Thyroid gland (tissue), 4 donors: ENCODE measurements at regions not wholly inside any gene's neighbourhood (a gene's known extent, or its start where the extent isn't known, plus 50 kb on each side); places are given as distances from the start of the nearest gene placed in this dataset.

Experiments used
- DNase-seq, 2 donors: peaks; one replicate each; pipeline ENCODE4 v3.0.0-alpha.2; 2019
- H3K27ac ChIP-seq, 3 donors: fragments of 200-600 bp; sonication (generic); 1 replicate in 2 of 3; 2 replicates in 1 of 3; pipeline ENCODE4 v1.5.1; 2016 to 2019; ENCODE audit warnings: mild to moderate bottlenecking in 1 of 3, moderate library complexity in 1 of 3
- H3K27me3 ChIP-seq: fragments of 200-600 bp; sonication (generic); one replicate; pipeline ENCODE4 v1.5.1; 2019
- H3K36me3 ChIP-seq, 2 donors: fragments of 200-600 bp; sonication (generic); one replicate each; pipeline ENCODE4 v1.5.1; 2016 to 2019
- H3K4me1 ChIP-seq, 2 donors: fragments of 200-600 bp; sonication (generic); one replicate each; pipeline ENCODE4 v1.5.1; 2017 to 2019
- H3K4me3 ChIP-seq, 3 donors: fragments of 200-600 bp; sonication (generic); replicated peaks in 1 of 3; 1 replicate in 2 of 3; 2 replicates in 1 of 3; pipeline ENCODE4 v1.5.1; 2016; ENCODE audit warnings: mild to moderate bottlenecking in 1 of 3
- H3K9me3 ChIP-seq: fragments of 200-600 bp; sonication (generic); one replicate; pipeline ENCODE4 v1.5.1; 2017
- POLR2A ChIP-seq, 2 donors: fragments of 450-650 bp; IDR thresholded peaks; one replicate each; pipeline ENCODE4 v1.6.1; 2017; ENCODE audit warnings: antibody characterized with exemption in 2 of 2, mild to moderate bottlenecking in 2 of 2, moderate library complexity in 1 of 2
- WGBS, 2 donors: methylation state at CpG; one replicate each; pipeline ENCODE4 v1.1.5; 2017; 5-methylcytosine and 5-hydroxymethylcytosine counted together
- intact Hi-C: fragments of 100-400 bp; cut with DNase I; formaldehyde crosslinking; loops from one replicate; pipeline ENCODE4 v1.15.1; 2023
- TF ChIP-seq, protein P1 (sequence below), 6 experiments: fragments of 200-600 bp in 3 of 6; fragments of 450-650 bp in 3 of 6; sonication (generic) in 3 of 6; IDR thresholded peaks; one replicate each; pipeline ENCODE4 v1.5.1; 2016 to 2019; ENCODE audit warnings: antibody characterized with exemption in 6 of 6, mild to moderate bottlenecking in 2 of 6, inconsistent platforms in 1 of 6, moderate library complexity in 1 of 6

DNA sequence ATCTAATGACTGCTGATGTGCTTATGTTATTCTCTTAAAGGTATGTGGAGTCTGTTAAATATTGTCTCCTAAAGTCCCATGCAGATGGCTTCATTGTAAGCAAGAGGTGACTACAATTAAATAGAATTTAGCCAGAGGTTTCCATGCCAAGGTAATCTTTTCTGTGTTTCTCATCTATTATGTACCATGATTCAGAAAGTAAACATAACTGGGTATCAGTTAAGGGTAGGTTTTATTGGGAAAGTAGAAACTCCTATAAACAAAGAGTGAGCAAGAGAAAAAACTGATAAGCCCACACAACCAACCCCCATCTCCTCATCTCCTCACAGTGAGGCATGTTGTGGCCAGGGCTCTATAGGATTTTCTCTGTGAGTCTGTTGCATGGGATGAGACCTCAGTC lies 611.7 kb downstream of the SNAPC1 start:
- Histone ChIP-seq H3K27ac (no peak overlapping the region), H3K9me3 (no peaks in the 10 kb centered on the region), H3K27me3 (no peaks in the 10 kb centered on the region), H3K4me3 (no peak overlapping the region), H3K36me3 (no peaks in the 10 kb centered on the region), H3K4me1 (no peaks in the 10 kb centered on the region)
- TF ChIP-seq, protein P1, sequence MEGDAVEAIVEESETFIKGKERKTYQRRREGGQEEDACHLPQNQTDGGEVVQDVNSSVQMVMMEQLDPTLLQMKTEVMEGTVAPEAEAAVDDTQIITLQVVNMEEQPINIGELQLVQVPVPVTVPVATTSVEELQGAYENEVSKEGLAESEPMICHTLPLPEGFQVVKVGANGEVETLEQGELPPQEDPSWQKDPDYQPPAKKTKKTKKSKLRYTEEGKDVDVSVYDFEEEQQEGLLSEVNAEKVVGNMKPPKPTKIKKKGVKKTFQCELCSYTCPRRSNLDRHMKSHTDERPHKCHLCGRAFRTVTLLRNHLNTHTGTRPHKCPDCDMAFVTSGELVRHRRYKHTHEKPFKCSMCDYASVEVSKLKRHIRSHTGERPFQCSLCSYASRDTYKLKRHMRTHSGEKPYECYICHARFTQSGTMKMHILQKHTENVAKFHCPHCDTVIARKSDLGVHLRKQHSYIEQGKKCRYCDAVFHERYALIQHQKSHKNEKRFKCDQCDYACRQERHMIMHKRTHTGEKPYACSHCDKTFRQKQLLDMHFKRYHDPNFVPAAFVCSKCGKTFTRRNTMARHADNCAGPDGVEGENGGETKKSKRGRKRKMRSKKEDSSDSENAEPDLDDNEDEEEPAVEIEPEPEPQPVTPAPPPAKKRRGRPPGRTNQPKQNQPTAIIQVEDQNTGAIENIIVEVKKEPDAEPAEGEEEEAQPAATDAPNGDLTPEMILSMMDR (IDR thresholded peaks at IDR 0.05) = no peak
- TF ChIP-seq POLR2A (IDR thresholded peaks at IDR 0.05) = no peak
- DNase-seq = no peak
- intact Hi-C loops = no loop called here

DNA sequence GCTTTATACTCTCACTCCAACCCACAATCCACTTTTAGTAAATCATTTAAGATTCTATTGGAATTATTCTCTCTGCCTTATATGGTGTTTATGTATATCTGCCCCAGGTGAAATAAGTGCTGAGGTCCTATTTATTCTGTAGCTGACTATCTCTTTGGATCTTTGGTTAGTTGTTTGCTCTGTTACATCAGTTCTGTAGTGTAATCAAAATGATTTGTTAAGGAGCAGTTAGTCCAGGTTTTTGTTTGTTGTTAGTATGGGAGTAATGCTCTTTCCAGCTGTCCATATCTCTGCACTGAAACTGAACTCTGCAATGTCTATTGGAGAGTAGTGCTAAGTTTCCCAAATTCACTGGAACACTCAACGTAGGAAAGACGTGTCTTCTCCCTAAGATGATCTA lies 615.8 kb downstream of the SNAPC1 start:
- H3K4me1 ChIP-seq = no peaks in the 10 kb centered on the region
- H3K36me3 ChIP-seq = no peaks in the 10 kb centered on the region
- H3K27me3 ChIP-seq = no peaks in the 10 kb centered on the region
- intact Hi-C loops = no loop called here
- H3K4me3 ChIP-seq = no peak overlapping the region
- H3K27ac ChIP-seq = no peak overlapping the region
- 89 to 92% methylated on average over 2 of the region's 2 CpGs for WGBS, 2 donors
- no peak for DNase-seq
- H3K9me3 ChIP-seq = no peaks in the 10 kb centered on the region
- TF ChIP-seq, protein P1 (IDR thresholded peaks at IDR 0.05) = no peak
- no peak for TF ChIP-seq POLR2A (IDR thresholded peaks at IDR 0.05)

DNA sequence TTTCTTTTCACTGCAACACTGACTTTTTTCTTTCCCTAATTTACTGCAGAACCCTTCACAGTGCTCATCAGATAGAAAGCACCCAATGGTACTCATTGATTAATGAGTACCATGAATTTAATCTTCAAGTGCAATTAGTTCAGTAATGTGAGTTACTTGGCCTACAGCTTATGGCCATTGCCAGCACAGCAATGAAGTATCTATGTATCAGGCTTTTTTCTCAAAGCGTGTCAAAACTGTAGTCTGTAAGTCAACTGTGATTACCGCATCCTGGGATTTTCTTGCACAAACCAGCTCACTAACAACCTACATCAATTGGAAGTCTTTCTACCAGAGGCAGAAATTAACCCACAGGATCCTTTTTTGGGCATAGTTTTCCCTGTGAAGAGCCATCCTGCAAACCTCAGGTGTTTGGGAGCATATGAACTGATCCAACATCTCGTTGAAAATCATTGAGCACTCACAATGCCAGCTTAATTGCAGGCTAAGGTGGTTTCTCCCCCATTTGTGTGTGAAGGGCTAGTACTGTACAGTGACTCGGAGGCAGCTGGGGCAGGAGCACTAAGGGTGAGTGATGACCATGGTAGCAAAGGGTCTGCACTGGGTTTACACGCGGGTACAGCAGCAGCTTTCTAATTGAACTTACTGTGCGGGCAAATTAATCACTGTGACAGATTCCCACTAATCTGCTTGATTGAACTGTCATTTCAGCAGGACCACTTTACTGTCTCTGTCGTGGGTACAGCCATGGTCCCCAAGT lies 619.3 kb downstream of the SNAPC1 start:
- no peaks in the 10 kb centered on the region for H3K27me3 ChIP-seq
- H3K4me3 ChIP-seq = no peak overlapping the region
- no peaks in the 10 kb centered on the region for H3K9me3 ChIP-seq
- WGBS, 2 donors = 78% methylated on average over 6 to 8 of the region's 8 CpGs
- intact Hi-C loops = no loop called here
- no peak for DNase-seq
- H3K4me1 ChIP-seq = no peaks in the 10 kb centered on the region
- H3K36me3 ChIP-seq = no peaks in the 10 kb centered on the region
- TF ChIP-seq, protein P1 (IDR thresholded peaks at IDR 0.05) = no peak
- no peak for TF ChIP-seq POLR2A (IDR thresholded peaks at IDR 0.05)
- no peak overlapping the region for H3K27ac ChIP-seq

DNA sequence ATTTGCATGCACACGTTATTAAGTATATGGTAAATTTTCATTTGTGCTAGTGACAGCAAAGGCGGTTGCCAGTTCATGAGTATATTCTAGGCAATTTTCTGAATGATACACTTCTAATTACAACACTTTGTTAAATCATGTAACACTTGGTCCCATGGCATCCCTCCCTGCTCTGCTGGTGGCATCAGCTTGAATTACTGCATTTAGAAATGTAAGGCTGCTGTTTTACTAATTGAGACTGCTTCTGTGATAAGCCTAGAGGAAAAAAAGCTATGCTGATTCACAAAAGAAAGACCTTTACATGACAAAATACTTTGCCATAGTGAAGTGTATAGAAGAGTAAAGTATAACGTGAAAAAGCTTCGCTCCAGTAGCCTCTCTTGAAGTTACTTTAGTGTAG lies 636.1 kb downstream of the KCNH5 start:
- no peaks in the 10 kb centered on the region for H3K9me3 ChIP-seq
- TF ChIP-seq, protein P1 (IDR thresholded peaks at IDR 0.05) = no peak
- no peak for TF ChIP-seq POLR2A (IDR thresholded peaks at IDR 0.05)
- no peaks in the 10 kb centered on the region for H3K36me3 ChIP-seq
- no peak overlapping the region for H3K4me3 ChIP-seq
- DNase-seq = no peak
- no peaks in the 10 kb centered on the region for H3K4me1 ChIP-seq
- H3K27me3 ChIP-seq = no peaks in the 10 kb centered on the region
- WGBS, 2 donors = 63 to 65% methylated on average over 4 of the region's 4 CpGs
- no peak overlapping the region for H3K27ac ChIP-seq
- intact Hi-C loops = no loop called here

DNA sequence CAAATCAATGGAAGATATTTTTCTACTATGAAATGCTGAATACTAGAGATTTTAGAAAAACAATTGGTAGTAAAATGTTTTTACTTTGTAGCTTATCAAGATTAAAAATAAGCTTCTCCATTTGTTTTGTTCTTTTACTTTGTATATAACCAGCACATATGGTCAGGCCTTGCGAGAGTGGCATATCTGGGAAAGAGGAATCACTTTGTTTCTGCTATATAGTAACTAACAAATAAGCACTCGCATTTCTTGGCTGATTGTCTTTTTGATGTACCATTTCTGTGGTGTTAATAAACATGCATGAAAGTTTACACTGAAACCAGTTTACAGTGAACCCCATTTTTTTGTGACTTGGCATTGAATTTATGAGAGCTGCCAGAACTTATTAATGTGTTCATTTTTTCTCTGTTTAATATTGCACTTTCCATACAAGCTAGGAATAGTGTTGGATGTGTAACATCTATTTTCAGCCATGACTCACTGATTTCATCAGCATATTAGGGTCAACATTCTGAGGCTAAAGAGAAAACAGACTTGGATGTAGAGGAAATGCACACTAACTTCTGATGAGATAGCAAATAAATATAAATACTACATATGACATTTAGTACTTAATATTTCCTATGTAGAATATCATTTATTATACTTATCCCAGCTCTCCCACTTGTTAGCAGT lies 635.5 kb downstream of the KCNH5 start:
- intact Hi-C loops = no loop called here
- H3K4me1 ChIP-seq = no peaks in the 10 kb centered on the region
- no peak overlapping the region for H3K27ac ChIP-seq
- WGBS, 2 donors = 79 to 85% methylated on average over 2 of the region's 2 CpGs
- no peaks in the 10 kb centered on the region for H3K36me3 ChIP-seq
- DNase-seq = no peak
- TF ChIP-seq, protein P1 (IDR thresholded peaks at IDR 0.05) = no peak
- no peak for TF ChIP-seq POLR2A (IDR thresholded peaks at IDR 0.05)
- no peaks in the 10 kb centered on the region for H3K27me3 ChIP-seq
- H3K9me3 ChIP-seq = no peaks in the 10 kb centered on the region
- no peak overlapping the region for H3K4me3 ChIP-seq
